Vagina (tissue), 2 donors: ENCODE measurements at regions not wholly inside any gene's neighbourhood (a gene's known extent, or its start where the extent isn't known, plus 50 kb on each side); places are given as distances from the start of the nearest gene placed in this dataset.

Experiments
- DNase-seq, 2 donors: peaks; one replicate each; pipeline ENCODE4 v3.0.0-alpha.2; 2017; ENCODE audit errors: extremely low spot score in 2 of 2
- H3K27ac ChIP-seq: fragments of 200-600 bp; sonication (generic); one replicate; pipeline ENCODE4 v1.5.1; 2019
- H3K27me3 ChIP-seq: fragments of 200-600 bp; sonication (generic); one replicate; pipeline ENCODE4 v1.5.1; 2019
- H3K36me3 ChIP-seq, 2 donors: fragments of 200-600 bp; sonication (generic); one replicate each; pipeline ENCODE4 v1.5.1; 2017 to 2019
- H3K4me1 ChIP-seq: fragments of 200-600 bp; sonication (generic); one replicate; pipeline ENCODE4 v1.5.1; 2019
- H3K4me3 ChIP-seq, 2 donors: fragments of 200-600 bp; sonication (generic); 1 replicate in 1 of 2; 2 replicates in 1 of 2; pipeline ENCODE4 v1.5.1; 2016 to 2019
- H3K9me3 ChIP-seq: fragments of 200-600 bp; sonication (generic); one replicate; pipeline ENCODE4 v1.5.1; 2019
- CTCF ChIP-seq, 3 experiments: fragments of 450-650 bp in 2 of 3; fragments of 200-600 bp in 1 of 3; sonication (generic) in 1 of 3; IDR thresholded peaks; one replicate each; pipeline ENCODE4 v1.5.1; 2017 to 2019; ENCODE audit warnings: antibody characterized with exemption in 3 of 3, mild to moderate bottlenecking in 2 of 3, moderate library complexity in 2 of 3
- POLR2A ChIP-seq, 2 donors: fragments of 450-650 bp; IDR thresholded peaks; one replicate each; pipeline ENCODE4 v1.6.1; 2017; ENCODE audit warnings: antibody characterized with exemption in 2 of 2, mild to moderate bottlenecking in 2 of 2, moderate library complexity in 2 of 2
- POLR2AphosphoS5 ChIP-seq, 2 donors: sonication (generic); formaldehyde crosslinking; IDR thresholded peaks; one replicate each; pipeline ENCODE4 v1.9.0; 2017; ENCODE audit warnings: antibody characterized with exemption in 2 of 2, mild to moderate bottlenecking in 2 of 2, low read depth in 1 of 2; ENCODE audit not compliant: insufficient read depth in 1 of 2
- intact Hi-C: fragments of 100-400 bp; cut with DNase I; formaldehyde crosslinking; loops from one replicate; pipeline ENCODE4 v1.15.1; 2023

GRCh38 chr1:39141925-39142324 lies 62.6 kb upstream of the MACF1 start:
- no peaks in the 10 kb centered on the region for H3K36me3 ChIP-seq
- no peak overlapping the region for H3K27ac ChIP-seq
- intact Hi-C loops: no loop called here
- H3K27me3 ChIP-seq: no peaks in the 10 kb centered on the region
- DNase-seq: no peak
- H3K9me3 ChIP-seq: no peaks in the 10 kb centered on the region
- no peak for TF ChIP-seq POLR2AphosphoS5 (IDR thresholded peaks at IDR 0.05; ENCODE audit: insufficient read depth in 1 of 2, low read depth in 1 of 2)
- no peak for TF ChIP-seq POLR2A (IDR thresholded peaks at IDR 0.05)
- TF ChIP-seq CTCF (IDR thresholded peaks at IDR 0.05): no peak
- H3K4me3 ChIP-seq: no peak overlapping the region
- H3K4me1 ChIP-seq: peaks cover 53% of the 10 kb centered on the region

GRCh38 chr1:39142401-39143060 lies 62.0 kb upstream of the MACF1 start:
- no peaks in the 10 kb centered on the region for H3K27me3 ChIP-seq
- DNase-seq: no peak
- no peaks in the 10 kb centered on the region for H3K9me3 ChIP-seq
- H3K4me1 ChIP-seq: peaks cover 53% of the 10 kb centered on the region
- no peaks in the 10 kb centered on the region for H3K36me3 ChIP-seq
- no peak for TF ChIP-seq POLR2AphosphoS5 (IDR thresholded peaks at IDR 0.05; ENCODE audit: insufficient read depth in 1 of 2, low read depth in 1 of 2)
- TF ChIP-seq POLR2A (IDR thresholded peaks at IDR 0.05): no peak
- TF ChIP-seq CTCF (IDR thresholded peaks at IDR 0.05): no peak
- intact Hi-C loops: no loop called here
- no peak overlapping the region for H3K27ac ChIP-seq
- H3K4me3 ChIP-seq: no peak overlapping the region

GRCh38 chr1:39144924-39145323 lies 59.6 kb upstream of the MACF1 start:
- H3K4me3 ChIP-seq: no peak overlapping the region
- no peak for DNase-seq
- no peaks in the 10 kb centered on the region for H3K9me3 ChIP-seq
- intact Hi-C loops: no loop called here
- peaks cover 59% of the 10 kb centered on the region for H3K4me1 ChIP-seq
- no peak for TF ChIP-seq POLR2A (IDR thresholded peaks at IDR 0.05)
- no peak for TF ChIP-seq CTCF (IDR thresholded peaks at IDR 0.05)
- no peak for TF ChIP-seq POLR2AphosphoS5 (IDR thresholded peaks at IDR 0.05; ENCODE audit: insufficient read depth in 1 of 2, low read depth in 1 of 2)
- no peaks in the 10 kb centered on the region for H3K27me3 ChIP-seq
- no peak overlapping the region for H3K27ac ChIP-seq
- H3K36me3 ChIP-seq: no peaks in the 10 kb centered on the region

GRCh38 chr1:39145331-39145965 lies 59.0 kb upstream of the MACF1 start:
- no peak for DNase-seq
- Histone ChIP-seq H3K4me1 (peaks cover 54% of the 10 kb centered on the region), H3K36me3 (no peaks in the 10 kb centered on the region), H3K4me3 (no peak overlapping the region), H3K9me3 (no peaks in the 10 kb centered on the region), H3K27ac (no peak overlapping the region), H3K27me3 (no peaks in the 10 kb centered on the region)
- no peak for TF ChIP-seq POLR2A (IDR thresholded peaks at IDR 0.05)
- no peak for TF ChIP-seq POLR2AphosphoS5 (IDR thresholded peaks at IDR 0.05; ENCODE audit: insufficient read depth in 1 of 2, low read depth in 1 of 2)
- no peak for TF ChIP-seq CTCF (IDR thresholded peaks at IDR 0.05)
- intact Hi-C loops: no loop called here

- Histone ChIP-seq H3K4me1 (peaks cover 58% of the 10 kb centered on the region), H3K9me3 (no peaks in the 10 kb centered on the region), H3K36me3 (no peaks in the 10 kb centered on the region), H3K27me3 (no peaks in the 10 kb centered on the region), H3K27ac (no peak overlapping the region), H3K4me3 (no peak overlapping the region)
- DNase-seq: no peak
- TF ChIP-seq POLR2AphosphoS5 (IDR thresholded peaks at IDR 0.05; ENCODE audit: insufficient read depth in 1 of 2, low read depth in 1 of 2): no peak
- TF ChIP-seq CTCF (IDR thresholded peaks at IDR 0.05): no peak
- TF ChIP-seq POLR2A (IDR thresholded peaks at IDR 0.05): no peak
- intact Hi-C loops: no loop called here
Measured at GRCh38 chr1:39146681-39147080, 57.8 kb upstream of the MACF1 start.
